Hepatocyte (in vitro differentiated cells): ENCODE measurements at regions not wholly inside any gene's neighbourhood (a gene's known extent, or its start where the extent isn't known, plus 50 kb on each side); places are given as distances from the start of the nearest gene placed in this dataset.

Experiments
- DNase-seq: peaks from one replicate; pipeline ENCODE4 v3.0.0-alpha.2; 2016; ENCODE audit warnings: low spot score
- H2AFZ ChIP-seq: fragments of 200-600 bp; sonication (generic); 2 replicates; pipeline ENCODE4 v1.6.0; 2016; ENCODE audit warnings: antibody characterized with exemption, mild to moderate bottlenecking
- H3K27ac ChIP-seq: fragments of 200-600 bp; sonication (generic); 2 replicates; pipeline ENCODE4 v1.5.1; 2016; ENCODE audit warnings: mild to moderate bottlenecking
- H3K27me3 ChIP-seq: fragments of 200-600 bp; sonication (generic); 2 replicates; pipeline ENCODE4 v1.6.1; 2016
- H3K36me3 ChIP-seq: fragments of 200-600 bp; sonication (generic); replicated peaks from 2 replicates; pipeline ENCODE4 v1.5.1; 2016; ENCODE audit warnings: low read depth; ENCODE audit not compliant: insufficient read depth
- H3K4me1 ChIP-seq: fragments of 200-600 bp; sonication (generic); 2 replicates; pipeline ENCODE4 v1.5.1; 2016; ENCODE audit warnings: mild to moderate bottlenecking, moderate library complexity; ENCODE audit not compliant: insufficient read depth
- H3K4me2 ChIP-seq: fragments of 200-600 bp; sonication (generic); 2 replicates; pipeline ENCODE4 v1.6.0; 2016
- H3K4me3 ChIP-seq: fragments of 200-600 bp; sonication (generic); 2 replicates; pipeline ENCODE4 v1.5.1; 2016; ENCODE audit warnings: mild to moderate bottlenecking
- H3K79me2 ChIP-seq: fragments of 200-600 bp; sonication (generic); 2 replicates; pipeline ENCODE4 v1.6.0; 2017; ENCODE audit warnings: mild to moderate bottlenecking
- H3K9me2 ChIP-seq: fragments of 200-600 bp; sonication (generic); replicated peaks from 2 replicates; pipeline ENCODE4 v1.6.0; 2017; ENCODE audit warnings: mild to moderate bottlenecking; ENCODE audit not compliant: insufficient read depth
- H3K9me3 ChIP-seq: fragments of 200-600 bp; sonication (generic); 2 replicates; pipeline ENCODE4 v1.5.1; 2016; ENCODE audit warnings: low read depth, mild to moderate bottlenecking
- H4K20me1 ChIP-seq: fragments of 200-600 bp; sonication (generic); 2 replicates; pipeline ENCODE4 v1.6.0; 2016; ENCODE audit warnings: mild to moderate bottlenecking; ENCODE audit not compliant: insufficient read depth, poor library complexity, severe bottlenecking
- EZH2 ChIP-seq: fragments of 200-600 bp; sonication (generic); IDR thresholded peaks from 2 replicates; pipeline ENCODE4 v1.6.1; 2016; ENCODE audit warnings: antibody characterized with exemption, mild to moderate bottlenecking, borderline replicate concordance
- EZH2phosphoT487 ChIP-seq: fragments of 200-600 bp; sonication (generic); IDR thresholded peaks from one replicate; pipeline ENCODE4 v1.6.1; 2018; ENCODE audit warnings: antibody characterized with exemption, mild to moderate bottlenecking, low read depth, moderate library complexity; ENCODE audit not compliant: unreplicated experiment, severe bottlenecking
- WGBS: methylation state at CpG from one replicate; pipeline ENCODE4 v1.1.6; 2016; ENCODE audit warnings: low lambda C conversion rate; ENCODE audit errors: missing lambda C conversion rate; 5-methylcytosine and 5-hydroxymethylcytosine counted together
- TF ChIP-seq, protein P1 (sequence below): fragments of 200-600 bp; sonication (generic); IDR thresholded peaks from 2 replicates; pipeline ENCODE4 v1.5.1; 2016; ENCODE audit warnings: antibody characterized with exemption, mild to moderate bottlenecking; ENCODE audit not compliant: poor library complexity

- Histone ChIP-seq H3K27me3 (no peaks in the 10 kb centered on the region), H3K79me2 (no peaks in the 10 kb centered on the region), H3K9me3 (no peaks in the 10 kb centered on the region), H2AFZ (no peak overlapping the region), H3K27ac (no peak overlapping the region), H3K4me1 (no peaks in the 10 kb centered on the region), H4K20me1 (no peaks in the 10 kb centered on the region), H3K4me2 (no peak overlapping the region), H3K36me3 (no peaks in the 10 kb centered on the region), H3K4me3 (no peak overlapping the region), H3K9me2 (no peaks in the 10 kb centered on the region)
- TF ChIP-seq EZH2phosphoT487 (no peak), EZH2 (no peak)
- TF ChIP-seq, protein P1, sequence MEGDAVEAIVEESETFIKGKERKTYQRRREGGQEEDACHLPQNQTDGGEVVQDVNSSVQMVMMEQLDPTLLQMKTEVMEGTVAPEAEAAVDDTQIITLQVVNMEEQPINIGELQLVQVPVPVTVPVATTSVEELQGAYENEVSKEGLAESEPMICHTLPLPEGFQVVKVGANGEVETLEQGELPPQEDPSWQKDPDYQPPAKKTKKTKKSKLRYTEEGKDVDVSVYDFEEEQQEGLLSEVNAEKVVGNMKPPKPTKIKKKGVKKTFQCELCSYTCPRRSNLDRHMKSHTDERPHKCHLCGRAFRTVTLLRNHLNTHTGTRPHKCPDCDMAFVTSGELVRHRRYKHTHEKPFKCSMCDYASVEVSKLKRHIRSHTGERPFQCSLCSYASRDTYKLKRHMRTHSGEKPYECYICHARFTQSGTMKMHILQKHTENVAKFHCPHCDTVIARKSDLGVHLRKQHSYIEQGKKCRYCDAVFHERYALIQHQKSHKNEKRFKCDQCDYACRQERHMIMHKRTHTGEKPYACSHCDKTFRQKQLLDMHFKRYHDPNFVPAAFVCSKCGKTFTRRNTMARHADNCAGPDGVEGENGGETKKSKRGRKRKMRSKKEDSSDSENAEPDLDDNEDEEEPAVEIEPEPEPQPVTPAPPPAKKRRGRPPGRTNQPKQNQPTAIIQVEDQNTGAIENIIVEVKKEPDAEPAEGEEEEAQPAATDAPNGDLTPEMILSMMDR: no peak
- DNase-seq: no peak
- WGBS: 91% methylated on average over 3 of the region's 3 CpGs
These were observed 343.6 kb downstream of the LPIN1 start for GRCh38 chr2:12090072-12090471.

- Histone ChIP-seq H3K27me3 (no peaks in the 10 kb centered on the region), H3K9me3 (no peaks in the 10 kb centered on the region), H3K27ac (no peak overlapping the region), H3K79me2 (no peaks in the 10 kb centered on the region), H3K4me1 (no peaks in the 10 kb centered on the region), H3K9me2 (no peaks in the 10 kb centered on the region), H3K36me3 (no peaks in the 10 kb centered on the region), H3K4me3 (no peak overlapping the region), H2AFZ (no peak overlapping the region), H4K20me1 (no peaks in the 10 kb centered on the region), H3K4me2 (no peak overlapping the region)
- 83% methylated on average over 3 of the region's 3 CpGs for WGBS
- TF ChIP-seq EZH2: no peak
- TF ChIP-seq EZH2phosphoT487: no peak
- TF ChIP-seq, protein P1: no peak
- no peak for DNase-seq
These were observed 344.2 kb downstream of the LPIN1 start for GRCh38 chr2:12090590-12090989.

DNA sequence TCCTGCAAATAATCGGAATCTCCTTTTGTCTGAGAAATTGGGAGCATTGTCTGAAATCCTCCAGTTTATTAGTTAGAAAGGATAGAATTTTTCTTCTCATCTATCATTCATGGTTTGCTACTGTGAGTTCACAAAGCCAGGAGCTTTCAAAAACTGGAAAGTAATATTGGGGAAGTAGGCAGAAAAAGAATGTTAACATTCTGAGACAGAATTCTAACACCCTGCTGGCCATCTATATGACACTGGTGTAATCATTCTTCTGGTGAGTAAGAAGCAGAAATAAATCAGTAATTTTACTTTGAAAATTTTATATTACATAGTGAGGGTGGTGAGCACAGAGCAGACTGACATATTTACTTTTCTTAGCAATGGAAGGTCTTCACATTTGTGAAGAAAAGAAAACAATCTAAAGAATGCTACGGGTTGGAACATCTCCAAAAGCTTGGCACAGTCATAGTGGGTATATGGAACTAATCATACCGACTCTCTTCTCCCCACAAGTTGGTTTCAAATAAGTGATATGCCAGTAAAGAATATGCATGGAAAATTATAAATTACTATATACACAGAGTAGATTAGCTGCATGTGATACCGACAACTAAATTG is 344.9 kb downstream of the LPIN1 start:
- 94% methylated on average over 4 of the region's 4 CpGs for WGBS

More for the DNA sequence above, 344.9 kb downstream of the LPIN1 start:
- Histone ChIP-seq H2AFZ (no peak overlapping the region), H3K4me1 (no peaks in the 10 kb centered on the region), H3K27ac (no peak overlapping the region), H3K9me3 (no peaks in the 10 kb centered on the region), H3K79me2 (no peaks in the 10 kb centered on the region), H3K36me3 (no peaks in the 10 kb centered on the region), H3K4me3 (no peak overlapping the region), H3K9me2 (no peaks in the 10 kb centered on the region), H3K27me3 (no peaks in the 10 kb centered on the region), H4K20me1 (no peaks in the 10 kb centered on the region), H3K4me2 (no peak overlapping the region)
- no peak for DNase-seq
- TF ChIP-seq, protein P1: no peak
- TF ChIP-seq EZH2phosphoT487 (no peak), EZH2 (no peak)
